Glomerular visceral epithelial cell (primary cell): ENCODE measurements at regions not wholly inside any gene's neighbourhood (a gene's known extent, or its start where the extent isn't known, plus 50 kb on each side); places are given as distances from the start of the nearest gene placed in this dataset.
A peak's percentile ranks its signal among the peaks of the same experiment; 100 is the strongest.
"Not testable (repeated sequence)": the region's sequence is repeated elsewhere in the genome, so short reads cannot be mapped to it uniquely, and the experiment has no call there.

Experiments used
- DNase-seq: peaks from one replicate; pipeline ENCODE4 v3.0.0-alpha.2; 2016; ENCODE audit errors: extremely low spot score

- peak; percentile 17 for DNase-seq
These were observed 196.7 kb downstream of the MTERF1 start for GRCh38 chr7:91683823-91684222.

- no peak for DNase-seq
These were observed 195.0 kb downstream of the MTERF1 start for GRCh38 chr7:91685544-91685943.

- no peak for DNase-seq
These were observed 189.9 kb downstream of the MTERF1 start for GRCh38 chr7:91690541-91691070.

DNA sequence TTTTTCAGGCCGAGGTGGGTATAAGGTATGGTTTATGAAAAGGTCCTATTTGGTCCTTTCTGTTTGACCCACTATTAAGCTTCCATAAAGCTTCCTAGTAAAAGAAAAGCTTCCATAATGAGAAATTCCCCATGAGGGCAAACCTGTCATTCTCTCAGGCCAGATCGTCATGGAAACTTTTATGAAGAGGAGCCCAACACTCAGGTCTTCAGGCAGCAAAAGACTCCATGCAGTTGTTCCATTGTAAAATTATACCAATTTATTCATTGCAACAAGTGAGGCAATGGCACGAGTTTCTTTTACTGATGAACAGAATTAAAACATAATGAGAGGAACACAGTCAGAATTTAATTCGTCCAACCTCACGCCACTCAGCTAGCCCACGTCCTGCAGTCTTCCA, 188.6 kb downstream of the MTERF1 start:
- DNase-seq, result no peak

GRCh38 chr7:91692800-91693199, 187.7 kb downstream of the MTERF1 start:
- no peak for DNase-seq

- DNase-seq, result no peak
These were observed 186.1 kb downstream of the MTERF1 start for GRCh38 chr7:91694351-91694841.

DNA sequence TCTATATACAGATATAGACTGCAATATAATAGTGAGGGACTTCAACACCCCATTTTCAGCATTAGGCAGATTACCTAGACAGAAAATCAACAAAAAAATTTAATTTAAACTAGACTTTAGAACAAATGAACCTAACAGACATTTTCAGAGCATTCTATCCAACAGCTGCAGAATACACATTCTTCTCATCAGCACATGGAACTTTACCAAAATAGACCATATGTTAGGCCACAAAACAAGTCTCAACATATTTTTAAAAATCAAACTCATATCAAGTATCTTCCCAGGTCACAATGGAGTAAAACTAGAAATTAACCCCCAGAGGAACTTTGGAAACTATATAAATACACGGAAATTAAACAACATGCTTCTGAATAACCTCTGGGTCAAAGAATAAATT, 169.6 kb downstream of the MTERF1 start:
- DNase-seq, result no peak

- no peak for DNase-seq
These were observed 166.8 kb downstream of the MTERF1 start for GRCh38 chr7:91713669-91714068.

GRCh38 chr7:91717681-91718470, 162.6 kb downstream of the MTERF1 start:
- DNase-seq, result no peak

DNA sequence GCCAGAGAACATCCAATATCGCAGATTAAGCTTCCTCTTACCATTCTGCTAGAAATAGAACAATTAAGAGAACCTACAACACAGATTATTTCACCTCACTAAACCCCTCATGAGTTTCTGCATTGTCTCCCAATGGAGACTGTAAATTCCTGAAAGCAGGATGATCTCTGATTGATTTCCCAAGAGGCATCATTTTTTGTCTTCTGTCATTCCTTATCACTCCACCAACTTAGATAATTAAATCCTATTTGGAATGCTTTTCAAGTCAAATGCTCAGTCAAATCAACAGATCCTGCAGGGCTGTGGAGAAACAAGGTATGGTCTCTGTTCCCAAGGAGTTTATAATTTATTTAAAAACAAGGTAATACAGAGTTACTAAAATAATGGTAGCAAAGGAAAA, 161.5 kb downstream of the MTERF1 start:
- DNase-seq, result no peak

- no peak for DNase-seq
These were observed 160.1 kb downstream of the MTERF1 start for GRCh38 chr7:91720260-91720937.

DNA sequence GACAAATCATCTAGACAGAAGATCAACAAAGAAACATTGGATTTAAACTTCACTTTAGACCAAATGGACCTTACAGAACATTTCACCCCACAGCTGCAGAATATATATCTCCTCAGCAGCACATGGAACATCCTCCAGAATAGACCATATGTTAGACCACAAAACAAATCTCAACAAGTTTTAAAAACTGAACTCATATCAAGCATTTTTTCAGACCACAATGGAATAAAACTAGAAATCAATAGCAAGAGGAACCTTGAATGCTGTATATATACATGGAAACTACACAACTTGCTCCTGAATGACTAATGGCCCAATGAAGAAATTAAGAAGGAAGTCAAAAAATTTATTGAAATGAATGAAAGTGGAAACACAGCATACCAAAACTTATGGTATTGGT, 157.7 kb downstream of the MTERF1 start:
- DNase-seq, result no peak

GRCh38 chr7:91729046-91729445, 151.5 kb downstream of the MTERF1 start:
- not testable (repeated sequence) for DNase-seq

- DNase-seq, result no peak
These were observed 148.5 kb downstream of the MTERF1 start for GRCh38 chr7:91731976-91732375.

DNA sequence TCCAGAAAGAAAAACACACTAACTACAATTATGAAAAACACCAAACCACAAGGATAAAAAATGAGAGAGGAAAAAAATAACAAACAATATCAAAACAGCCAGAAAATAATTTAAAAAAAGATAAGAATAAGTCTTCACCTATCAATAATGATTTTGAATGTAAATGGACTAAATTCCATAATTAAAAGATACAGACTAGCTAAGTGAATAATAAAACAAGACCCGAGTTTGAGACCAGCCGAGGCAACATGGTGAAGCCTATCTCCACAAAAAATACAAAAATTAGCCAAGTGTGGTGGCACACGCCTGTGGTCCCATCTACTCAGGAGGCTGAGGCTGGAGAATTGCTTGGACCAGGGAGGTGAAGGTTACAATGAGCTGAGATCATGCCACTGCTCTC, 131.1 kb downstream of the MTERF1 start:
- DNase-seq, result no peak

GRCh38 chr7:91750091-91750490, 130.4 kb downstream of the MTERF1 start:
- DNase-seq, result no peak

GRCh38 chr7:91752102-91752501, 128.4 kb downstream of the MTERF1 start:
- DNase-seq, result no peak

DNA sequence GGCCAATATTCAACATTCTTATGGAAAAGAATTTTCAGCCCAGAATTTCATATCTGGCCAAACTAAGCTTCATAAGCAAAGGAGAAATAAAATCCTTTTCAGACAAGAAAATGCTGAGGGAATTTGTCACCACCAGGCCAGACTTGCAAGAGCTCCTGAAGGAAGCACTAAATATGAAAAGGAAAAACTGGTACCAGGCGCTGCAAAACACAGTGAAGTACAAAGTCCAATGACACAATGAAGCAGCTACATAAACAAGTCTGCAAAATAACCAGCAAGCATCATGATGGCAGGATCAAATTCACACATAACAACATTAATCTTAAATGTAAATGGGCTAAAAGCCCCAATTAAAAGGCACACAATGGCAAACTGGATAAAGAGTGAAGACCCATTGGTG, 126.2 kb downstream of the MTERF1 start:
- DNase-seq, result not testable (repeated sequence)

DNA sequence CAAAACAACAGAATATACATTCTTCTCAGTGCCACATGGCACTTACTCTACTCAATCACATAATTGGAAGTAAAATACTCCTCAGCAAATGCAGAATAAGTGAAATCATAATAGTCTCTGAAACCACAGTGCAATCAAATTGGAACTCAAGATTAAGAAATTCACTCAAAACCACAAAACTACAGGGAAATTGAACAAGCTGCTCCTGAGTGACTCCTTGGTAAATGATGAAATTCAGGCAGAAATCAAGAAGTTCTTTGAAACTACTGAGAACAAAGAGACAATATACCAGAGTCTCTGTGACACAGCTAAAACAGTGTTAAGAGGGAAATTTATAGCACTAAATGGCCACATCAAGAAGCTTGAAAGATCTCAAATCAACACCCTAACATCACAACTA, 125.4 kb downstream of the MTERF1 start:
- DNase-seq, result not testable (repeated sequence)

DNA sequence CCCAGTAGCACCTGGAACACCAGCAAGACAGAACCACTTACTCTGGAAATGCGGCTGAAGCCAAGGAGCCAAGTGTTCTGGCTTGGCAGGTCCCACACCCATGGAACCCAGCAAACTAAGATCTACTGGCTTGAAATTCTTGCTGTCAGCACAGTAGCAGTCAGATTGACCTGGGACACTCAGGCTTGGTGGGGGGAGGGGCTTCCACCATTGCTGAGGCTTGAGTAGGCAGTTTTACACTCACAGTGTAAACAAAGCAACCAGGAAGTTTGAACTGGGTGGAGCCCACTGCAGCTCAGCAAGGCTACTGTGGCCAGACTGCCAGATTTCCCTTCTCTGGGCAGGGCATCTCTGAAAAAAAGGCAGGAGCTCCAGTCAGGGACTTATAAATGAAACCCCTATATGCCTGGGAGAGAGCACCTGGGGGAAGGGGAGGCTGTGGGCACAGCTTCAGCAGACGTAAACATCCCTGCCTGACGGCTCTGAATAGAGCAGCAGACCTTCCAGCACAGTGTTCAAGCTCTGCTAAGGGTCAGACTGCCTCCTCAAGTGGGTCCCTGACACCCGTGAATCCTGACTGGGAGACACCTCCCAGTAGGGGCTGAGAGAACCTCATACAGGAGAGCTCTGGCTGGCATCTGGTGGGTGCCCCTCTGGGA, 121.2 kb downstream of the MTERF1 start:
- no peak for DNase-seq

GRCh38 chr7:91767820-91768219, 112.7 kb downstream of the MTERF1 start:
- DNase-seq, result no peak

DNA sequence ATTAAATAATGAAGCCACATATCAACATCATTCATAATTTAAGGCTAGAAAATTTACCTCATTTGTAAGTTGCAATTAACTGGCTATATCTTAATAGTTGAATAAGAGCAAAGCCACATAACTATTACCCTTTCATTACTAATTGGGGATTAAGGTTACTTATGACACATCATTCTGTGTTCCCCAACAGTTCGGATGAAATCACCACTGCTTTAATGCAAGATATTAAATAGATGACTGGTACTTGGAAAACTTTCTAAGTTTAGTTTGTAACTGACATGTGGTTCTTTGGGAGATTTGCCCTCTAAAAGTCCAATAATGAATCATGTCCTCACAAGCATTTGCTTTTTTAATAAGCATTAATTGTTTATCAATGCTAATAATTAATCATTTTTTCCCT, 109.1 kb downstream of the MTERF1 start:
- no peak for DNase-seq
